ENCODE measurements at regions not wholly inside any gene's neighbourhood (a gene's known extent, or its start where the extent isn't known, plus 50 kb on each side); places are given as distances from the start of the nearest gene placed in this dataset.

GRCh38 chr4:35229021-35229420 is 1015.3 kb downstream of the ARAP2 start:
- Histone ChIP-seq H3K4me3 (no peak overlapping the region), H3K4me1 (no peaks in the 10 kb centered on the region), H3K27me3 (no peaks in the 10 kb centered on the region), H3K9me3 (no peaks in the 10 kb centered on the region), H3K36me3 (ENCODE audit: low read depth, missing control alignments) (no peaks in the 10 kb centered on the region), H3K27ac (no peak overlapping the region)
- intact Hi-C loops (cut with DNase I; ENCODE audit: low total_unique reads) = no loop called here
- DNase-seq = no peak
- WGBS, 2 donors = 73 to 75% methylated on average over 2 of the region's 2 CpGs
- TF ChIP-seq CTCF (IDR thresholded peaks at IDR 0.05) (no peak), POLR2A (IDR thresholded peaks at IDR 0.05) (no peak)

GRCh38 chr4:35237924-35238323 is 1006.4 kb downstream of the ARAP2 start:
- no peaks in the 10 kb centered on the region for H3K36me3 ChIP-seq (ENCODE audit: low read depth, missing control alignments)
- no peak overlapping the region for H3K4me3 ChIP-seq
- H3K27me3 ChIP-seq = no peaks in the 10 kb centered on the region
- 64 to 66% methylated on average over 4 of the region's 4 CpGs for WGBS, 2 donors
- DNase-seq = no peak
- no peaks in the 10 kb centered on the region for H3K4me1 ChIP-seq
- intact Hi-C loops (cut with DNase I; ENCODE audit: low total_unique reads) = no loop called here
- no peaks in the 10 kb centered on the region for H3K9me3 ChIP-seq
- TF ChIP-seq POLR2A (IDR thresholded peaks at IDR 0.05) (no peak), CTCF (IDR thresholded peaks at IDR 0.05) (no peak)
- no peak overlapping the region for H3K27ac ChIP-seq

DNA sequence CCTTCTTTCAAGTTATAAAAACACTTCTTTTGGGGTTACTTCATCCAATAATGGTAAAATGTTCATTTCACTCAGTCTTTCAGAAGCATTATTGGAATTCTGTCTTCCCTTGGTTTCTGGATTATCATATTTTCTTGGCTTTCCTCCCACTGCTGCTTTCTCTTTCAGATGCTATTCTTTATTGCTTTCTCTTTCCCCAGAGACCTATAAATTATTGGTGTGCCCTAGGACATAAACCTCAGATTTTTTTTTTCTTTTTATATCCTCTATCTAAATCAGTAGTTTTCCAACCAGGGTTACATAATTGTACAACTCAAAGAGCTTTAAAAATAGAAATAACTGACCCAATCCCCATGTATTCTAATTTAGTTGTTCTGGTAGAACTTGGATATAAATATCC is 1005.5 kb downstream of the ARAP2 start:
- no peaks in the 10 kb centered on the region for H3K4me1 ChIP-seq
- no peak overlapping the region for H3K27ac ChIP-seq
- TF ChIP-seq POLR2A (IDR thresholded peaks at IDR 0.05) = no peak
- no peak for TF ChIP-seq CTCF (IDR thresholded peaks at IDR 0.05)
- no peaks in the 10 kb centered on the region for H3K9me3 ChIP-seq
- intact Hi-C loops (cut with DNase I; ENCODE audit: low total_unique reads) = no loop called here
- H3K36me3 ChIP-seq (ENCODE audit: low read depth, missing control alignments) = no peaks in the 10 kb centered on the region
- no peak for DNase-seq
- H3K4me3 ChIP-seq = no peak overlapping the region
- no peaks in the 10 kb centered on the region for H3K27me3 ChIP-seq

DNA sequence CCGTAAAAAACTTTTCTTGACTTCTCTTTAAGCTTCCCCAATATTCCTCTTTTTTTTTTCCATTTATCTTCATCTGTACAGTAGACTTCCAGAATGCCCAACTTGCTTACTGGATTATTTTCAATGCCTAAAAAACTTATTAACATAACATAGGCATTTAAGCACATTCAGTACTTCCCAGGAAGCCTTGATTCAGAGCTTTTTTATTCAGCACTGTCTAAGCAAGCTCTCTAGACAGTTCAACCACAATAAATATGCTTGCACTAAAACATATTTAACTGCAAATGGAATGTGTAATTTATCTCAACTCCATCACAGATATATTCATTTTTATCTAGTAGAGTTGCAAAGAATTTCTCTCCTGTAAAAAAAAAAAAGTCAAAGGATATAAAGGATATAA is 997.8 kb downstream of the ARAP2 start:
- intact Hi-C loops (cut with DNase I; ENCODE audit: low total_unique reads) = no loop called here
- 90 to 98% methylated on average over 1 of the region's 1 CpG for WGBS, 2 donors
- no peaks in the 10 kb centered on the region for H3K9me3 ChIP-seq
- TF ChIP-seq POLR2A (IDR thresholded peaks at IDR 0.05) = no peak
- TF ChIP-seq CTCF (IDR thresholded peaks at IDR 0.05) = no peak
- H3K27me3 ChIP-seq = no peaks in the 10 kb centered on the region
- H3K4me1 ChIP-seq = no peaks in the 10 kb centered on the region
- H3K27ac ChIP-seq = no peak overlapping the region
- DNase-seq = no peak
- no peaks in the 10 kb centered on the region for H3K36me3 ChIP-seq (ENCODE audit: low read depth, missing control alignments)
- no peak overlapping the region for H3K4me3 ChIP-seq

DNA sequence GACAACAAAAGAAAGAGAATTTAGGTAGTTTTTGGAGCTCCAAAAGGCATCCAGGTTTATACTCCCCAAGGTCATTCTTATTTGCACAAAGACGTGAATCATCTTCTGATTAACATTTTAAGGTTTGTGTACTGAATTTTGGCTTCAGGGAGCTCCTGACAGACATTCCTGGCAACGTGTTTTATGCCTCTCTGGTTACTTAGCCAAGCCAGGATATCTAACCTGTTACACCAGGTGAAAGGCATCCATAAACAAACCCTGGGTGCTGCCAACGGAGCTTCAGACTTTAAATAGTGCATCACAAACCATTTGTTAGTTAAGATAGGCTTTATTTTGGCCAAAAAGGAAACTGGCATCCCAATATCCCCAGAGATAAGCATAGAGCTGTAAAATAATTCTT is 997.3 kb downstream of the ARAP2 start:
- DNase-seq = no peak
- intact Hi-C loops (cut with DNase I; ENCODE audit: low total_unique reads) = no loop called here
- Histone ChIP-seq H3K27ac (no peak overlapping the region), H3K27me3 (no peaks in the 10 kb centered on the region), H3K9me3 (no peaks in the 10 kb centered on the region), H3K4me1 (no peaks in the 10 kb centered on the region), H3K36me3 (ENCODE audit: low read depth, missing control alignments) (no peaks in the 10 kb centered on the region), H3K4me3 (no peak overlapping the region)
- 40 to 42% methylated on average over 3 of the region's 3 CpGs for WGBS, 2 donors
- TF ChIP-seq POLR2A (IDR thresholded peaks at IDR 0.05) = no peak
- no peak for TF ChIP-seq CTCF (IDR thresholded peaks at IDR 0.05)
